NT2/D1 (cell line): ENCODE measurements at regions not wholly inside any gene's neighbourhood (a gene's known extent, or its start where the extent isn't known, plus 50 kb on each side); places are given as distances from the start of the nearest gene placed in this dataset.

ENCODE experiments used
- DNase-seq: peaks from one replicate; pipeline ENCODE4 v3.0.0-alpha.2; 2011; ENCODE audit warnings: low read depth, low spot score
- H3K27me3 ChIP-seq: 2 replicates; pipeline ENCODE4 v1.6.0; 2011; ENCODE audit warnings: mild to moderate bottlenecking; ENCODE audit not compliant: insufficient read length, insufficient read depth
- H3K36me3 ChIP-seq: 2 replicates; pipeline ENCODE4 v1.6.1; 2011; ENCODE audit warnings: mild to moderate bottlenecking, low read length, mixed read lengths; ENCODE audit not compliant: insufficient read depth, insufficient read length
- H3K4me1 ChIP-seq: 2 replicates; pipeline ENCODE4 v1.5.1; 2011; ENCODE audit not compliant: insufficient read depth, insufficient read length
- H3K4me3 ChIP-seq: 2 replicates; pipeline ENCODE4 v1.5.1; 2011; ENCODE audit warnings: low read depth; ENCODE audit not compliant: insufficient read length
- H3K9ac ChIP-seq: 2 replicates; pipeline ENCODE4 v1.6.0; 2011; ENCODE audit warnings: low read depth; ENCODE audit not compliant: insufficient read length
- H3K9me3 ChIP-seq: 2 replicates; pipeline ENCODE4 v1.5.1; 2011; ENCODE audit warnings: mild to moderate bottlenecking, low read length; ENCODE audit not compliant: insufficient read depth
- SUZ12 ChIP-seq: IDR thresholded peaks from 2 replicates; pipeline ENCODE4 v1.6.1; 2011; ENCODE audit not compliant: insufficient read length, insufficient read depth; ENCODE audit errors: extremely low read depth
- YY1 ChIP-seq: IDR thresholded peaks from 2 replicates; pipeline ENCODE4 v1.6.1; 2011; ENCODE audit not compliant: insufficient read length, insufficient read depth
- ZNF274 ChIP-seq: IDR thresholded peaks from 2 replicates; pipeline ENCODE4 v1.6.1; 2011; ENCODE audit warnings: mild to moderate bottlenecking, low read depth, low read length

DNA sequence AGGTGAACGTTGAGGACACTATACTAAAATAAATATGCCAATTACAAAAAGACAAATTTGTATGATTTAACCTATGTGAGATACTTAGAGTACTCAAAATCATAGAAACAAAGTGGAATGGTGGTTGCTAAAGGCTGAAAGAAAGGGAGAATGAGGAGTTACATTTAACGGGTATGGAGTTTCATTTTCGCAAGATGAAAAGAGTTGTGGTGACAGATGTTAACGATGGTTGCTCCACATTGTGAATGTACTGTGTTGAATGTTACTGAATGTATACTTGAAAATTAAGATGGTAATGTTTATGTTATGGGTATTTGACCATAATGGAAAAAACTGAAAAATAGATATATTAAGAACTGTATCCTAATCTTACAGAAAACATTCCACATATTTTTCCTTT, 51.3 kb upstream of the MOCS2 start:
- Histone ChIP-seq H3K4me1 (no peaks in the 10 kb centered on the region), H3K27me3 (no peaks in the 10 kb centered on the region), H3K9me3 (no peaks in the 10 kb centered on the region), H3K36me3 (no peaks in the 10 kb centered on the region), H3K9ac (no peak overlapping the region), H3K4me3 (no peak overlapping the region)
- no peak for TF ChIP-seq YY1
- no peak for TF ChIP-seq ZNF274
- TF ChIP-seq SUZ12: no peak
- no peak for DNase-seq

DNA sequence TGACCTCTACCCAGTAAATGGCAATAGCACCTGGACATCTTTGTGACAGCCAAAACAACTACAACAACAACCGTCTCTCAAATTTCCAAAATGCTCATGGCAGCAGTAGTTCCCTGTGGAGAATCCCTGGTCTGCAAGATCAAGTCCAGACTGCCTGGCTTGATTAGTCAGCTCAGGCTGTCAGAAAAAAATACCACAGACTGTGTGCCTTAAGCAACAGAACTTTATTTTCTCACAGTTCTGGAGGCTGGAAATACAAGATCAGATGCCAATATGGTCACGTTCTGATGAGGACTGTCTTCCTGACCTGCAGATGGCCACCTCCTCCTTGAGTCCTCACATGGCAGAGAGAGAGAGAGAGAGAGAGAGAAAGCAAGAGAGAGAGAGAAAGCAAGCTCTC, 52.3 kb upstream of the MOCS2 start:
- no peak for DNase-seq
- Histone ChIP-seq H3K27me3 (no peaks in the 10 kb centered on the region), H3K9ac (no peak overlapping the region), H3K4me1 (no peaks in the 10 kb centered on the region), H3K4me3 (no peak overlapping the region), H3K36me3 (no peaks in the 10 kb centered on the region), H3K9me3 (no peaks in the 10 kb centered on the region)
- TF ChIP-seq SUZ12: no peak
- no peak for TF ChIP-seq ZNF274
- no peak for TF ChIP-seq YY1

DNA sequence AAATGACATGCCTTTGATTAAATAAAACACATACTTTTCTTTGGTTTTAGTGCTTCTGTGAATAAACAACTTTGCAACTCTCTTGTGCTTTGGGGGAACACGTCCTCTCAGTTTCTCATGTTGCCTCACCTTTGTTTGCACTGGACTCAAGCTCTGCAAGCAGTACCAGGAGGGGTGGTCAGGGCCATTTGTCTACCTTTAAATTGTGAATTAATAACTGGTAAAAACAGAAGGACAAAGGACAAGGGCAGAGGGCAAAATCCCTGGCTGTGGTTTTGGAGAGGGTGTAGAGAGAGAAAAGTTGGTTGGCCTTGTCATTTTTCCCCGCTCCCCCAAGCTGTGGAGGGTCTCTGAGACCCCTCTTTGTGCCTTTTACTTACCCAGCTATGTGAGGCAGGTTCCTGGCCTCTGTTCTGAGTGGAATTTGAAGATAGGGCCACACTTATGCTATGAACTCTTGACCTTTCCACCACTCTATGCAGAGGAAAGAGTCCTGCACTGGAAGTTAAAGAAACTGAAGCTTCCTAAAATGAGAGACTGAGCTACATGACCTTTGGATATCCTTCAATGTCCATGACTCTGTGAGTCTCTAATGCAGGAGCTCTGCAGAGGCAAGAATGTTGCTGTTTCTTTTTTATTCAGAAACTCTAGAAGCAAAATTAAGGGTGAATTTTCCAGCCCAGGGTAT, 55.1 kb upstream of the MOCS2 start:
- Histone ChIP-seq H3K9ac (no peak overlapping the region), H3K27me3 (no peaks in the 10 kb centered on the region), H3K9me3 (no peaks in the 10 kb centered on the region), H3K4me3 (no peak overlapping the region), H3K36me3 (no peaks in the 10 kb centered on the region), H3K4me1 (no peaks in the 10 kb centered on the region)
- TF ChIP-seq SUZ12 (no peak), YY1 (no peak), ZNF274 (no peak)
- no peak for DNase-seq

DNA sequence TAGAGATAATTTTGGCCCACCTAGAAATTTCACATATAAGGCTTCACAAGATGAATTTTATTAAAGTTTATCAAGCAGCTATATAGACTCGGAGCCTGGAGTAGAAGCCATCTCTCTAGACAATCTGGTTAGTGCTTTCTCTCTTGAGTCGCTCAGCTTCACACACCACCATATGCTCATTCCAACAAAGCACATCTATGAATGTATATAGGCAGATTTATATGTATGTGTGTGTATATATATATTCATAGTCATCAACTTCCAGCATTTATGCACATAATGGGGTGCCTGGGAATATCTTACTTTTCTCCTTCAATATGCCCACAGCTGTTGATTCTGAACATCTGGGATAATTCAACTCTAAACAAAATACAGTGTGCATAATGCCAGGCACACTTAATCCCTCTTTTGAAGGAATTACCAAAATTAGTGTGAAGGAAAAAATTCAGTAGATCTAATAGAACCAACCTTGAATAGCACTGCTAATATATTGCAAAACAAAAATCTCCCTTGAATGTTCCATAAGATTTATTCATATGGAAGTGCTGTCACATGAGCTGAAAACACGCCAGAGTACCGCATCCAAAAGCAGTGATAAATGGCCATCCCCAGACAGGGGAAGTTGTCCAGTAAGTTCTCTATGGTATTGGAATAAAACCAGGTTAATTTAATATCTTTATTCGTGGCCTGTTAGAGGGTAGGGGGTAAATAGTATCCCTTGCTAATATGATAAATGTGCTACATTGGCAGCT, 56.0 kb upstream of the MOCS2 start:
- DNase-seq: no peak
- Histone ChIP-seq H3K36me3 (no peaks in the 10 kb centered on the region), H3K27me3 (no peaks in the 10 kb centered on the region), H3K4me3 (no peak overlapping the region), H3K9me3 (no peaks in the 10 kb centered on the region), H3K4me1 (no peaks in the 10 kb centered on the region), H3K9ac (no peak overlapping the region)
- TF ChIP-seq ZNF274 (no peak), YY1 (no peak), SUZ12 (no peak)

DNA sequence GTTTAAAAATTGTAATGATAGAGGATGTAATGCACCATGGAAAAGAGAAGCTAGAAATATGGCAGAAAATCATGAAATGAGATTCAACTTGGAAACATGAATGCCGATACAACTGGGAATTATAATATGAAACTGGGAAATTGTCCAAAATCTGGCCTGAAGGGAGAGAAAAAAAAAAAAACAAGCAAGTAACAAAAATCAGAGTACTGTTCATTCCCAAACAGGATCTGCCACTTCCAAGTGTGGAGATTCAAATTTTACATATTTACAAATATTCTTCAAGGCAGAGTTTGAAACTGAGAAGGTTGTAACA, 56.6 kb upstream of the MOCS2 start:
- TF ChIP-seq ZNF274 (no peak), YY1 (no peak), SUZ12 (no peak)
- no peak overlapping the region for H3K4me3 ChIP-seq
- H3K9me3 ChIP-seq: no peaks in the 10 kb centered on the region
- H3K4me1 ChIP-seq: no peaks in the 10 kb centered on the region
- H3K36me3 ChIP-seq: no peaks in the 10 kb centered on the region
- no peak overlapping the region for H3K9ac ChIP-seq
- no peak for DNase-seq
- H3K27me3 ChIP-seq: no peaks in the 10 kb centered on the region

DNA sequence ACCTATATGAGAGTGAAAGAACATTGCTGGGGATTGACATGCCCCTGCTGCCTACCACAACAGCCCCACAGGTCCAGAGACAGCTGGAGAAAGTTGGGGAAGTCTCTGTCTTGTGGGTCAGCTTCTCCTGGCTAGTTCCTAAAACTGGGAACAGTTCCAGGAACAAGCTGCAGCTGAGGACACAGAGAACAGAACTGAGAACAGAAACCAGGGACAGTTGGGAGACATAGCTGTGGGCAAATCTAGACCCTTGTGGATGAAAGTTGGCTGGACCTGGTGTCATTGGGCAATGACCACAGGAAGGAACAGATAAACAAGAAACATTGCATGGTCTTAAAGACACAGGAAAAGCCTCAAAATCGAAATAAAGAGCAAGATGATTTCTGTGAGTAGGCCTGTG, 58.3 kb upstream of the MOCS2 start:
- Histone ChIP-seq H3K36me3 (no peaks in the 10 kb centered on the region), H3K9ac (no peak overlapping the region), H3K27me3 (no peaks in the 10 kb centered on the region), H3K4me3 (no peak overlapping the region), H3K4me1 (no peaks in the 10 kb centered on the region), H3K9me3 (no peaks in the 10 kb centered on the region)
- TF ChIP-seq ZNF274: no peak
- no peak for DNase-seq

DNA sequence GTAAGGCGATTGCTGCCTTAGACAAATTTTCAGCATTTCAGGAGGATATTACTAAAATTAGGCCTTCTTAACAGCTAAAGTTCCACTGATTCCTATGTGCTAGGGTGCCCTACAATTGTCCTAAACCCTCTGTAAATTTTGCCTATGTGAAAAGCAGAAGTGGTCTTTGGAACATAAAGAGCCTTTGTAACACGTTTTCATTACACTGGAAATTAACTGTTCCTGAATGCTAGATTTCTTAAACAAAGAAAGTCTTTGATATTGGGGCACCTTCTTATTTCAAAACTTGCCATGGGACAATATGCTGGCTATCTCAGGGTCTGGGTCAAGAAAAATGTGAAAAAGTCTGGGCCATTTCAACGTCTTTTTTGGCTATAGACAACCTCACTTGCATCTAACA, 60.4 kb upstream of the MOCS2 start:
- DNase-seq: no peak
- no peaks in the 10 kb centered on the region for H3K27me3 ChIP-seq
- H3K4me3 ChIP-seq: no peak overlapping the region
- H3K36me3 ChIP-seq: no peaks in the 10 kb centered on the region
- no peak overlapping the region for H3K9ac ChIP-seq
- no peaks in the 10 kb centered on the region for H3K9me3 ChIP-seq
- TF ChIP-seq ZNF274 (no peak), YY1 (no peak), SUZ12 (no peak)
- no peaks in the 10 kb centered on the region for H3K4me1 ChIP-seq
